ENCODE measurements at regions not wholly inside any gene's neighbourhood (a gene's known extent, or its start where the extent isn't known, plus 50 kb on each side); places are given as distances from the start of the nearest gene placed in this dataset.
"Not testable (repeated sequence)": the region's sequence is repeated elsewhere in the genome, so short reads cannot be mapped to it uniquely, and the experiment has no call there.

- DNase-seq: no peak
Observed at GRCh38 chr9:106058460-106058859, 364.1 kb downstream of the TMEM38B start.

GRCh38 chr9:106059886-106060285, 365.5 kb downstream of the TMEM38B start:
- DNase-seq: no peak

GRCh38 chr9:106060885-106061284, 366.5 kb downstream of the TMEM38B start:
- DNase-seq: no peak

- DNase-seq: no peak
Observed at GRCh38 chr9:106062250-106062649, 367.9 kb downstream of the TMEM38B start.

- DNase-seq: no peak
Observed at GRCh38 chr9:106065136-106065535, 370.8 kb downstream of the TMEM38B start.

GRCh38 chr9:106065579-106066214, 371.4 kb downstream of the TMEM38B start:
- DNase-seq: no peak

GRCh38 chr9:106066940-106067524, 372.7 kb downstream of the TMEM38B start:
- no peak for DNase-seq

GRCh38 chr9:106069241-106069640, 374.9 kb downstream of the TMEM38B start:
- no peak for DNase-seq

GRCh38 chr9:106072421-106072820, 378.1 kb downstream of the TMEM38B start:
- no peak for DNase-seq

GRCh38 chr9:106074006-106074405, 379.7 kb downstream of the TMEM38B start:
- DNase-seq: no peak

- no peak for DNase-seq
Observed at GRCh38 chr9:106075236-106075959, 381.1 kb downstream of the TMEM38B start.

- no peak for DNase-seq
Observed at GRCh38 chr9:106075960-106076327, 381.6 kb downstream of the TMEM38B start.

GRCh38 chr9:106076711-106077110, 382.4 kb downstream of the TMEM38B start:
- no peak for DNase-seq

- DNase-seq: no peak
Observed at GRCh38 chr9:106077731-106078130, 383.4 kb downstream of the TMEM38B start.

- no peak for DNase-seq
Observed at GRCh38 chr9:106082621-106083020, 388.3 kb downstream of the TMEM38B start.

GRCh38 chr9:106084702-106085101, 390.4 kb downstream of the TMEM38B start:
- no peak for DNase-seq

GRCh38 chr9:106085479-106085878, 391.1 kb downstream of the TMEM38B start:
- DNase-seq: no peak

GRCh38 chr9:106092083-106092482, 397.7 kb downstream of the TMEM38B start:
- no peak for DNase-seq

GRCh38 chr9:106102821-106103220, 408.5 kb downstream of the TMEM38B start:
- DNase-seq: no peak

GRCh38 chr9:106104887-106105286, 410.5 kb downstream of the TMEM38B start:
- DNase-seq: no peak

GRCh38 chr9:106106396-106106795, 412.1 kb downstream of the TMEM38B start:
- DNase-seq: no peak

- no peak for DNase-seq
Observed at GRCh38 chr9:106107716-106108115, 413.4 kb downstream of the TMEM38B start.

GRCh38 chr9:106109706-106110105, 415.4 kb downstream of the TMEM38B start:
- not testable (repeated sequence) for DNase-seq

- no peak for DNase-seq
Observed at GRCh38 chr9:106110483-106110882, 416.1 kb downstream of the TMEM38B start.
